GM19467 (cell line): ENCODE measurements at regions not wholly inside any gene's neighbourhood (a gene's known extent, or its start where the extent isn't known, plus 50 kb on each side); places are given as distances from the start of the nearest gene placed in this dataset.

Source experiments
- ATAC-seq: cut with Tn5 transposase; IDR thresholded peaks from one replicate; pipeline ENCODE4 v1.9.1; 2021; ENCODE audit warnings: mild to moderate bottlenecking, moderate library complexity; ENCODE audit not compliant: unreplicated experiment

GRCh38 chr11:39304586-39304985, 2154.9 kb downstream of the LRRC4C start:
- no peak for ATAC-seq

DNA sequence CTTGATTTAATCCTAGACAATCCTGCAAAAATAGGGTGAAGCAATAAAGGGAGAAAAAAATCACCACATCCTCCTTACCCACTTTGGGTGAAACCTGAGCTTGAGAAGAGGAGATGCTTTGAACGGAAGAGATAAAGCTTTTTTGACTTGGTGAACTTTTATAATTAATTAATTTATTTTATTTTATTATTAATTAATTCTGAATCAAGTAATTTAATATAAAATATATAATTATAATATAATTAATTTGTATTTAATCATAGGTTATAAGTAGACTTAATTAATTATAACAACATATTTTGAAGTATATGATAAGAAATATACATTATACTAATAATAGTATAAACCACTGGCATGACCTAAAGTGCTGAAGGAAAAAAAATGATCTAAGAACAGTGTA, 2164.8 kb downstream of the LRRC4C start:
- ATAC-seq: no peak

DNA sequence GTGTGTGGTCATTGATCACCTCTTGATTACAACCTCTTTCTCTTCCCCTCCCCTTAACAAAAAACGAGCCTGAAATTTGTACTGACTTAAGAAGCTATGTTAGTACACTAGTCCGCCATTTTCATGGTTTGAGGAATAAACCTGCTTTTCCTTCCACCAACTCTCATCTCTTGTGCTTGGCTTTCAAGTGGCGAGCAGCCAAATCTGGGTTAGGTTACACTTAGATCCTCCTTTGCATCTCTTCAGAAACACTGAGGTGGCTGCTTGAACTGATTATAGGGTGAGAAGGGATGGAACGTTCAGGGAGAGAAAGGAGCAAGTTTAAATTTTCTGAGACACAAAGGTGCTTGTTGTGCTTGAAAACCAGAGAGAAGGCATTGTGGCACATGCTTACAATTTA, 2171.4 kb downstream of the LRRC4C start:
- no peak for ATAC-seq

- ATAC-seq: no peak
Observed at GRCh38 chr11:39268176-39268690, 2191.2 kb downstream of the LRRC4C start.

GRCh38 chr11:39255648-39256047, 2203.8 kb downstream of the LRRC4C start:
- ATAC-seq: no peak

- no peak for ATAC-seq
Observed at GRCh38 chr11:39249566-39250365, 2209.7 kb downstream of the LRRC4C start.

DNA sequence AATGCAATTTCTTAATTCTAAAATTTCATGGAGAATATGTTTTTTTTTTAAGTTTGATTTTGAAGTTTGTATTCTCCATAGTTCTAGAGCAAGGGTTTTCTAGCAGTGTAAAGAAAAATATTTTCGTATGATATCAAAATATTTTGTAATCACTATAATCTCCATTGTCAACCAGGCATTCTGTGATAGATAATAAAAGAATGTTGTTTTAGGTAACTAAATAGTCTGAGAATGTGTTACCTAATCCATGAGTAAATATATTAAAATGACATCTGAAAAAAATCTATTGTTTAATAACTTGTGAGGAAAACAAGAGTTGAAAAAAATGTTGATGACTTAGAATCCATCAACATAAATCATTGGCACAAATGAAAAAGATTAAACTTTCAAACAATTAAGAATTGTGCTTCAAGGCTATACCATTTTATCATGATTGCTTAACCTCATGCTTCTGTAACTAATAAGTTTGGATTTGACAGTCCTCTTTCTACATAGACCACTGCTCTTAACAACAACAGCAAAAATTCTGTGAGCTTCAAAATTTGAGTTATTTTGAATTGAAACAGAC, 2211.8 kb downstream of the LRRC4C start:
- ATAC-seq: no peak

DNA sequence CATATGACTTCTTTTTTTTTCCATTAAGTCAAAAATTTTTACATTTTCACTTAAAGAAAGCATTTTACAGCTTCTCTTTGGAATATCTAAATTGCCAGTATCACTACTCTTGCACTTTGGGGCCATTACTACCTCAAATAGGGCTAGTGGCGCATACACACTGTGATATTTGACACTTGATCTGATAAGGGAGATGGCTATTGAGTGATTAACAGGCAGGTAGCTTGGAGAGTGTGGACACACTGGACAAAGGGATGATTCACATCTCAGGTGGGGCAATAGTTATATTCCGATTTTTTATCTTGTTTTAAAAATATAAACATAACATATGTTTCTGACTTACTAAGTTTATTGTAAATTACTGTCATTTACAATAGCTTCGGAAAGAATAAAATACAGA, 2219.9 kb downstream of the LRRC4C start:
- no peak for ATAC-seq

DNA sequence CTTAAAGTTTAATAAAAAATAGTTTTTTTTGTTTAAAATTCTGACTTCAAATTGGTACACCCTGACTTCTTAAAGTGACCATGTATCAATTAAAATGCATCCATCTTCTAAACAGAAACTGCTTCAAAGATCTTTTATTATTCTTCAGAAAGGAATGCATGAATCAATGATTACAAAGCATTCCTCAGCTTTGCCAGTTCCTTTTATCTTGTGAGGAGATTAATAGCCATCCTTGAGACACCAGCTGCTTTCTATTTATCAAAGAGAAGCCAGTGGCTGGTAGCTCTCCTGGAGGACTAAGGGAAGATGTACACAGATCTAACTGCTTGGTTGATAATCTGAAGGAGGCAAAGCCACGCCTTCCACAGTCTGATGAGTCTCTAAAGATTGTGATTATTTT, 2222.5 kb downstream of the LRRC4C start:
- no peak for ATAC-seq

DNA sequence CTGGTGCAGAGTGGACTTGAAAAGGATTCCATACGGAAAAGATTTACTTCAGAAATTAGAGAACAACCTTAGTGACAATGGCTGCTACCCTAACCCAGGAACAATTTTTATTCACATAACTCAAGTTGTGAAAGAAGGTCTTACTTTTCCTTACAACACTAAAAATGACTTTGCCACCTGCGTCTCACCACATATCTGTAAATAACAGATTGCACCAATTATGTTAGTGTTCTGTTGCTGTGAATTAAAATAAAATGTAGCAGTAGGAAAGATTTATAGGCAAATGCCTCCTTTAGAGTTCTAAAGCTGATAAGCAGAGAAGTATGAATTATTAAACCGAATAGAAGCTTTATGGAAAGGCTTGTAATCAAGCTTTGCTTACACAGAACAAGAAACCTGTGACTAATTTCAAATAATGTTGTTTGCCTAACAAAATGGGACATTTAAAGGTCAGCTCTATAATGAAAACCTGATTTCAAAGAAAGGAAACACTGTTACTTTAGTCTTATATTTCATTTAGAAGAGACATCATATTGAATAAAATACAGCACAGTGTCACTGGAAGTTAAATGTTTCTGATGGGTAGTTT, 2237.8 kb downstream of the LRRC4C start:
- no peak for ATAC-seq

GRCh38 chr11:39220501-39221230, 2238.8 kb downstream of the LRRC4C start:
- no peak for ATAC-seq

- ATAC-seq: no peak
Observed at GRCh38 chr11:39220069-39220468, 2239.4 kb downstream of the LRRC4C start.

- no peak for ATAC-seq
Observed at GRCh38 chr11:39209981-39210380, 2249.5 kb downstream of the LRRC4C start.

DNA sequence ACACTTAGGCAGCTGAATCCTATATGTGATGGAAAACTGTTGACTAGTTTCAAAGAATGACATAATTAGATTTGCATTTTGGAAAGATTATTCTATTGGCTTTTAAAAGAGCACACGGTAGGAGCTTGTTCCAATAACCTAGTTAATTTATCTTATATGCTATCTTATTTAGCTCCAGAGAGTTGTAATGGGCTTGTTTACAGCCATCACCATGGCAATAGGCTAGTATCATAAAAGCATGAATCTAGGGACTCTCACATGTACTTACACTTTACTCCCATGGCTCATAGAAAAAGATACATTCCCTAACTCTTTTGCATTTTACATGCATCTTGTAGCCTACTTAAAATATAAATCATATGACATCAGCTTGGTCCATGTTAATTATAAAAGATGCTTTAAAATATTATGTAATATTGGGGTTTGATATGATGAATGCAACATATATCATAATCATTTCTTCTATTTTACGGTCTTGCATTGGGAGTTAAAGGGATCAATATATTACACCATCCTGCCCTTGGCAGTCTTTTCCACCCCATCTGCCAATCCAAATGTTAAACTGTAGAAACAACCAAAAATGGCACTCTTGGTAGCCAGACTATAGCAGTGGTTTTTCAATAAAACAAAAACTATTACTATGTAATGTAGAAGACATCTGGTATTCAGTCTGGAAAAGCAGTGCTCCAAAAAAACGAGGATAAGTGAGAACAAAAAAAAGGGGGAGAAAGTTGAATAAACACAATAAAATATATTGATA, 2254.0 kb downstream of the LRRC4C start:
- ATAC-seq: no peak

GRCh38 chr11:39192671-39193070, 2266.8 kb downstream of the LRRC4C start:
- no peak for ATAC-seq

DNA sequence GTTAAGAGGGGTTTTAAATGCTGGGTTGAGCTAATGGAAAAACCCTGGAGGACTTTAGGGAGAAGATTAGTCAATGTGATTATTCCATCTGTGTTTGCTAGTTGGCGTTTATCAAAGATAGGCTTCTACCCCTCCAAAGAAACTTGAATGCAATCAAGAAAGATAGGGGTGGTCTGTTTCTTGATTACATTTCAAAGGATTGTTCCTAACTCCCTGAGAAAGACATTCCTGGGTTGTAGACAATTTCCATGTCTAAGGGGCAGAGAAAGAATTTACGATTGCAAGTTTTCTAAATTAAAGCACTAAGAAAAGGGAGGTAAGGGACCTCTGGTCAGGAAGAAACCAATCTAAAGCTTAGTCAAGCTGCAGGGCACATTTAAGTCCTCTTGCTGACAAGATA, 2268.7 kb downstream of the LRRC4C start:
- ATAC-seq: no peak

DNA sequence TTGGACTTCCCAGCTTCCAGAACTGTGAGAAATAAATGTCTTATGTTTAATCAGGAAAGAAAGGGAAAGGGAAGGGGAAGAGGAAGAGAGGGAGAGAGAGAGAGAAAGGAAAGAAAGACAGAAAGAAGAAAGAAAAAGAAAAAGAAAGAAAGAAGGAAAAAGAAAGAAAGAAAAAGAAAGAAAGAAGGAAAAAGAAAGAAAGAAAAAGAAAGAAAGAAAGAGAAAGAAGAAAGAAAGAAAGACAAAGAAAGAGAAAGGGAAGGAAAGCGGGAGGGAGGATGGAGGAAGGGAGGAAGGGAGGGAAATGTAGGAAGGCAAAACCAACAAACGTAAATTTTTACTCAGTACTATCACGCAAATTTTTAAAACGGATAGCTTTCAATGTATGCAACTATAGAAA, 2281.8 kb downstream of the LRRC4C start:
- ATAC-seq: no peak

GRCh38 chr11:39174965-39175364, 2284.5 kb downstream of the LRRC4C start:
- no peak for ATAC-seq

GRCh38 chr11:39174196-39174595, 2285.3 kb downstream of the LRRC4C start:
- ATAC-seq: no peak

DNA sequence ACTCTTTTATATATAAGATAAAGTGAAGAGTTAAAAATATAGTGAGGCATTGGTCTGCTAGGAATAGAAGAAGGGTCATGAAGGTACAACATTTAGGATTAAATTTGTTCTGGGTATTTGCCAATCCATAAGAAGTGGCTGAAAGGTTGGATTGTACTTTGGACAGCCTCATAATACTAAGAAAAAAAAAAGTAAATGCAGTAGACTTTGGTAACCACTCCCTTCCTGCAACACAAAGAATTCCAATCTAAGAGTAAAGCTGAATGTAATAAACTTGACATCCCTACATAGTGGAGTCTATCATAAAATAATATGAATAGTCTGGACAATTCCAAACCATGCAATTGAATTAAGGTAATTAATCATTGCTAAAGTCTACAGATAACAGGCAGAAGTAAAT, 2294.4 kb downstream of the LRRC4C start:
- ATAC-seq: no peak

GRCh38 chr11:39149214-39149613, 2310.2 kb downstream of the LRRC4C start:
- ATAC-seq: no peak
